HEK293 (cell line): ENCODE measurements at regions not wholly inside any gene's neighbourhood (a gene's known extent, or its start where the extent isn't known, plus 50 kb on each side); places are given as distances from the start of the nearest gene placed in this dataset.

Source experiments
- CTCF ChIP-seq: fragments of 450-650 bp; formaldehyde crosslinking; IDR thresholded peaks from 2 replicates; pipeline ENCODE4 v1.5.1; 2016; ENCODE audit warnings: missing biosample characterization, missing genetic modification characterization
- MZF1 ChIP-seq: fragments of 450-650 bp; formaldehyde crosslinking; IDR thresholded peaks from 2 replicates; pipeline ENCODE4 v1.5.1; 2017; ENCODE audit warnings: missing biosample characterization, missing genetic modification characterization, borderline replicate concordance
- ZNF138 ChIP-seq: fragments of 450-650 bp; formaldehyde crosslinking; IDR thresholded peaks from 2 replicates; pipeline ENCODE4 v1.5.1; 2016; ENCODE audit warnings: missing biosample characterization, missing genetic modification characterization, borderline replicate concordance
- ZNF174 ChIP-seq: fragments of 450-650 bp; formaldehyde crosslinking; IDR thresholded peaks from 2 replicates; pipeline ENCODE4 v1.5.0; 2017; ENCODE audit warnings: missing biosample characterization, mild to moderate bottlenecking, missing genetic modification characterization
- ZNF571 ChIP-seq: fragments of 450-650 bp; formaldehyde crosslinking; IDR thresholded peaks from 2 replicates; pipeline ENCODE4 v1.5.0; 2017; ENCODE audit warnings: missing biosample characterization, missing genetic modification characterization
- ZSCAN30 ChIP-seq: fragments of 450-650 bp; IDR thresholded peaks from 2 replicates; pipeline ENCODE4 v1.5.1; 2018; ENCODE audit warnings: missing biosample characterization, mild to moderate bottlenecking, missing genetic modification characterization, moderate library complexity

DNA sequence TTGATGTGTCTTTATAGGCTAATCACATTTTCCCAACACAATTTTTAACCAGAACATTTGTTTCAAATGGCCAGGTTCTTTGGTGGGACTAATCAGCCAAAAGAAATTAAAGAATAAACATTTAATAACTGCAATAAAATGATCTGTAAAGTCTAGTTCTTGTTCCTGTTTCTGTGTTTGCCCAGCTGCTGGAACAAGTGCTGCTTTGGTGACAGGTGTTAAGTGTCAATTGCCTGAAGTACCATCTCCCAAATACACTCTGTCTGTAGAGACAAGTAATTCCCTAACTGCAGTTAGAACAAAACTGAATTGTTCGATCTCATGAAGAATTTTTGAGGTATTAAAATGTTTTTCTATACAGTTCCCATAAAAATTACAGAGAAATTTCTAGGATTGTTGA is 402.3 kb upstream of the CHD1 start:
- TF ChIP-seq MZF1 (tag by site-specific recombination) (no peak), CTCF (no peak), ZNF571 (tag by site-specific recombination) (no peak), ZNF174 (tag by site-specific recombination) (no peak), ZSCAN30 (tag by site-specific recombination) (no peak), ZNF138 (tag by site-specific recombination) (no peak)
